HL-60 (cell line): ENCODE measurements at regions not wholly inside any gene's neighbourhood (a gene's known extent, or its start where the extent isn't known, plus 50 kb on each side); places are given as distances from the start of the nearest gene placed in this dataset.

Experiments
- DNase-seq, 2 experiments: peaks; one replicate each; pipeline ENCODE4 v3.0.0-alpha.2; 2010 to 2020; ENCODE audit warnings: low read depth in 1 of 2, low spot score in 1 of 2
- H3K27ac ChIP-seq: fragments of 250-450 bp; sonication (Bioruptor Pico); replicated peaks from 2 replicates; pipeline ENCODE4 v1.5.1; 2020; ENCODE audit warnings: mild to moderate bottlenecking, moderate library complexity
- H3K27me3 ChIP-seq: fragments of 250-450 bp; sonication (Bioruptor Pico); 2 replicates; pipeline ENCODE4 v1.5.1; 2021; ENCODE audit warnings: mild to moderate bottlenecking, moderate library complexity; ENCODE audit not compliant: insufficient read depth, poor library complexity, severe bottlenecking
- H3K4me3 ChIP-seq: replicated peaks from 2 replicates; pipeline ENCODE4 v1.5.1; 2011; ENCODE audit warnings: mild to moderate bottlenecking, control low read depth, low read length; ENCODE audit not compliant: insufficient read depth
- GABPA ChIP-seq: IDR thresholded peaks from 2 replicates; pipeline ENCODE4 v1.6.1; 2012; ENCODE audit warnings: low read depth
- POLR2AphosphoS5 ChIP-seq: IDR thresholded peaks from 2 replicates; pipeline ENCODE4 v1.6.1; 2012; ENCODE audit warnings: low read depth
- SPI1 ChIP-seq: IDR thresholded peaks from 2 replicates; pipeline ENCODE4 v1.6.1; 2012; ENCODE audit warnings: low read depth, mild to moderate bottlenecking, borderline replicate concordance
- TF ChIP-seq, protein P1 (sequence below): IDR thresholded peaks from 2 replicates; pipeline ENCODE4 v1.6.1; 2012; ENCODE audit warnings: low read depth; ENCODE audit not compliant: insufficient replicate concordance
- TF ChIP-seq, protein P2 (sequence below): IDR thresholded peaks from one replicate; pipeline ENCODE4 v1.5.1; 2011; ENCODE audit warnings: low read length, control low read depth, inconsistent platforms; ENCODE audit not compliant: insufficient read depth

DNA sequence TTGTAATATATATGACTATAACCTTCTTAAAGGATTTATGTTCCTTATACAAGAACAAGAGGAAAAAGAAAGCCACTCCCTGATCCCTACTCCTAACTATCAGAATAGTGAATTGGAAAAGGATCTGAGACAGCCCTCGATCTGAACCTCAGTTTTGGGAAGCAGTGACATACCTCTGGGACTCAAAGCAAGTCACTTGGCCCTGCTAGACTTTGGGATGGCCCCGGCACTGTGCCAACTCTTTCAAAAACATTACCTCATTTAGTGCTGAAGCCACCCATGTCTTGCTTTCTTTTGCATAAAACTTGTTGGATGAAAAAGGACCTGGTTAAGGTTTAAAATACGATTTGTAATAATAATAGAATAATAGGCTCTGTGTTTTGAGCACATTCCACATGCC lies 447.3 kb downstream of the FGF9 start:
- no peak for DNase-seq
- TF ChIP-seq SPI1 = no peak
- TF ChIP-seq, protein P1, sequence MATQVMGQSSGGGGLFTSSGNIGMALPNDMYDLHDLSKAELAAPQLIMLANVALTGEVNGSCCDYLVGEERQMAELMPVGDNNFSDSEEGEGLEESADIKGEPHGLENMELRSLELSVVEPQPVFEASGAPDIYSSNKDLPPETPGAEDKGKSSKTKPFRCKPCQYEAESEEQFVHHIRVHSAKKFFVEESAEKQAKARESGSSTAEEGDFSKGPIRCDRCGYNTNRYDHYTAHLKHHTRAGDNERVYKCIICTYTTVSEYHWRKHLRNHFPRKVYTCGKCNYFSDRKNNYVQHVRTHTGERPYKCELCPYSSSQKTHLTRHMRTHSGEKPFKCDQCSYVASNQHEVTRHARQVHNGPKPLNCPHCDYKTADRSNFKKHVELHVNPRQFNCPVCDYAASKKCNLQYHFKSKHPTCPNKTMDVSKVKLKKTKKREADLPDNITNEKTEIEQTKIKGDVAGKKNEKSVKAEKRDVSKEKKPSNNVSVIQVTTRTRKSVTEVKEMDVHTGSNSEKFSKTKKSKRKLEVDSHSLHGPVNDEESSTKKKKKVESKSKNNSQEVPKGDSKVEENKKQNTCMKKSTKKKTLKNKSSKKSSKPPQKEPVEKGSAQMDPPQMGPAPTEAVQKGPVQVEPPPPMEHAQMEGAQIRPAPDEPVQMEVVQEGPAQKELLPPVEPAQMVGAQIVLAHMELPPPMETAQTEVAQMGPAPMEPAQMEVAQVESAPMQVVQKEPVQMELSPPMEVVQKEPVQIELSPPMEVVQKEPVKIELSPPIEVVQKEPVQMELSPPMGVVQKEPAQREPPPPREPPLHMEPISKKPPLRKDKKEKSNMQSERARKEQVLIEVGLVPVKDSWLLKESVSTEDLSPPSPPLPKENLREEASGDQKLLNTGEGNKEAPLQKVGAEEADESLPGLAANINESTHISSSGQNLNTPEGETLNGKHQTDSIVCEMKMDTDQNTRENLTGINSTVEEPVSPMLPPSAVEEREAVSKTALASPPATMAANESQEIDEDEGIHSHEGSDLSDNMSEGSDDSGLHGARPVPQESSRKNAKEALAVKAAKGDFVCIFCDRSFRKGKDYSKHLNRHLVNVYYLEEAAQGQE = no peak
- Histone ChIP-seq H3K27ac (no peak overlapping the region), H3K4me3 (no peak overlapping the region), H3K27me3 (no peaks in the 10 kb centered on the region)

DNA sequence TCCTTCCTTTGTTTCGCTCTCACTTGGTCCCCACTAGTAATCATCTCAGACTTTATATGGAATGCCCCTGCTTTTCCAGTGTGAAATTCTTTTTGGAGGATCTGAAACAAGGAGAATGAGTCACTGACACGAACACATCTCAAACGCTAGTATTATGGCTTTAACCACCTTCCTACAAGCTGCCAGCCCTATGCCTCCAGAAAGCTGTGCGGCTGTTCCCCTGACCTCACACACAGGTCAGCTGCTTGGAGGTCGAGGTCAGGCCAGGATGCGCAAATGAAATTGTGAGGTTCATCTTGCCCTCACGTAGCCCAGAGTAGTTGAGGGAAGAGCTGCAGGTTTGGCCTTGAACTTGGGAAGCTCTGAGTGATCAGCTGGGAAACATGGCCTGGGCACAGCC lies 449.8 kb downstream of the FGF9 start:
- TF ChIP-seq, protein P1 = no peak
- no peaks in the 10 kb centered on the region for H3K27me3 ChIP-seq
- no peak for DNase-seq
- H3K4me3 ChIP-seq = no peak overlapping the region
- no peak overlapping the region for H3K27ac ChIP-seq

DNA sequence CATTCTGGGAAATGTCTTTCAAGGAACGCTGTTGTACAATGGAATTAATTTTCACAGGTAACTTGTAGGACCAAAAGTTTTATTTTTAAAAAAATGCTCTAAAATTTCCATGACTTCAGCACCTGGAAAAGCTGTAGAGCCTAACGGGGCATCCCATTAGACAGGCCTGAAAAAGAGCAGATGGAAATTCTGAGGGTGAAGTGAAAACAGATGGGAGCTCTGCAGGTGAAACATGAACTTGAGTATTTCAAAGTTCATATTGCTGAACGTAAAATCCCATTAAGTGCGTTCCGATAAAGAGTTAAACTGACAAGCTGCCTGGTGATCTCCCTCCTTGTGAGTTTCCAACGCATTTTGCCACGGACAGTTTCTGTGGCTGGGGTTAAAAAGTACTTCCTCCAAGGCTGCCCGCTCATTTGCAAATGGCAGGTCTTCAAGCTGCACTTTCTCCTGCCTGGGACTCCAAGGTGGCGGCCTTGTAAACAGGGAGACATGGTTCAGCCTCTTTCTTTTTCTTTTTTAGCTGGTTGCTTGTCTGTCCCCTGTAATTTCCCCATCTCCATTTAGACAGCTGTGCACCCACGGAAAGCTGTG lies 450.4 kb downstream of the FGF9 start:
- TF ChIP-seq, protein P2, sequence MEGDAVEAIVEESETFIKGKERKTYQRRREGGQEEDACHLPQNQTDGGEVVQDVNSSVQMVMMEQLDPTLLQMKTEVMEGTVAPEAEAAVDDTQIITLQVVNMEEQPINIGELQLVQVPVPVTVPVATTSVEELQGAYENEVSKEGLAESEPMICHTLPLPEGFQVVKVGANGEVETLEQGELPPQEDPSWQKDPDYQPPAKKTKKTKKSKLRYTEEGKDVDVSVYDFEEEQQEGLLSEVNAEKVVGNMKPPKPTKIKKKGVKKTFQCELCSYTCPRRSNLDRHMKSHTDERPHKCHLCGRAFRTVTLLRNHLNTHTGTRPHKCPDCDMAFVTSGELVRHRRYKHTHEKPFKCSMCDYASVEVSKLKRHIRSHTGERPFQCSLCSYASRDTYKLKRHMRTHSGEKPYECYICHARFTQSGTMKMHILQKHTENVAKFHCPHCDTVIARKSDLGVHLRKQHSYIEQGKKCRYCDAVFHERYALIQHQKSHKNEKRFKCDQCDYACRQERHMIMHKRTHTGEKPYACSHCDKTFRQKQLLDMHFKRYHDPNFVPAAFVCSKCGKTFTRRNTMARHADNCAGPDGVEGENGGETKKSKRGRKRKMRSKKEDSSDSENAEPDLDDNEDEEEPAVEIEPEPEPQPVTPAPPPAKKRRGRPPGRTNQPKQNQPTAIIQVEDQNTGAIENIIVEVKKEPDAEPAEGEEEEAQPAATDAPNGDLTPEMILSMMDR = no peak
- TF ChIP-seq GABPA = no peak
- no peak for TF ChIP-seq SPI1
- TF ChIP-seq, protein P1 = no peak
- TF ChIP-seq POLR2AphosphoS5 = no peak
- DNase-seq = no peak
- Histone ChIP-seq H3K27me3 (no peaks in the 10 kb centered on the region), H3K27ac (no peak overlapping the region), H3K4me3 (no peak overlapping the region)

DNA sequence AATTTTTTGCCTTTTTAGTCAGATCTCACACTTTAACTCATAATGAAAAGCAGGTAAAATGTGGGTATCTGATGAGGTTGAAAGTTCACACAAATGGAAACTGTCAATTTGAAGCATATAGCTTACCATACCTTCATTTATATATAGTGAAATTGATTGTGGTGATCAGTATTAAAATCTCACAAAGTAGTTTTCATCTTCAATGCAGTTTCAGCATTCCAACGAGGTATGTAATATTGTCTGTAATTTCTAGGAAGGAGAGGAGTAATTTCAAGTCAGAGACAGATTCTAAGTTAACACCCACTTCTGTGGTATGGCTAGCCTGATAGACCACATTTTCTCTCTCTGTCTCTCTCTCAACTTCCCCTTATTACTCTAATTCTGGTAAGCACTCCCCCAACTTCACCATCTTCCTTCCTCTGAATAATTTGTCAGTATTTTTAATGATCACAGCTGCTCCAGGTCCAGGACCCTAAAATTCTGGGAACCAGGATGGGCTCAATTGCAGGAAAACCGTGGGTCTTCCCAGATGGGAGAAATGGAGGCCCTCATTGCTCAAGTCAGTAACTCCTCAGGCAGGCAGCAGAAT lies 455.7 kb downstream of the FGF9 start:
- DNase-seq = no peak
- TF ChIP-seq SPI1 (no peak), GABPA (no peak), POLR2AphosphoS5 (no peak)
- TF ChIP-seq, protein P2 = no peak
- TF ChIP-seq, protein P1 = no peak
- no peak overlapping the region for H3K4me3 ChIP-seq
- no peak overlapping the region for H3K27ac ChIP-seq
- H3K27me3 ChIP-seq = no peaks in the 10 kb centered on the region
